Smooth muscle cell (in vitro differentiated cells): ENCODE measurements at regions not wholly inside any gene's neighbourhood (a gene's known extent, or its start where the extent isn't known, plus 50 kb on each side); places are given as distances from the start of the nearest gene placed in this dataset.
A peak's percentile ranks its signal among the peaks of the same experiment; 100 is the strongest.

ENCODE experiments used
- DNase-seq: peaks from one replicate; lab custom pipeline; 2025; ENCODE audit not compliant: unreplicated experiment; lab: John Stamatoyannopoulos, UW
- H2AFZ ChIP-seq: fragments of 200-600 bp; sonication (generic); 2 replicates; pipeline ENCODE4 v1.6.0; 2016; ENCODE audit warnings: antibody characterized with exemption, low read depth, mild to moderate bottlenecking
- H3F3A ChIP-seq: fragments of 200-600 bp; sonication (generic); 2 replicates; pipeline ENCODE4 v1.6.0; 2017; ENCODE audit warnings: antibody characterized with exemption, low read depth
- H3K27ac ChIP-seq: fragments of 200-600 bp; sonication (generic); 2 replicates; pipeline ENCODE4 v1.5.1; 2016; ENCODE audit warnings: low read depth, mild to moderate bottlenecking
- H3K27me3 ChIP-seq: fragments of 200-600 bp; sonication (generic); 2 replicates; pipeline ENCODE4 v1.6.1; 2016; ENCODE audit warnings: low read depth, mild to moderate bottlenecking
- H3K36me3 ChIP-seq: fragments of 200-600 bp; sonication (generic); 2 replicates; pipeline ENCODE4 v1.5.1; 2016; ENCODE audit warnings: low read depth
- H3K4me1 ChIP-seq: fragments of 200-600 bp; sonication (generic); 2 replicates; pipeline ENCODE4 v1.5.1; 2016; ENCODE audit warnings: low read depth
- H3K4me2 ChIP-seq: fragments of 200-600 bp; sonication (generic); 2 replicates; pipeline ENCODE4 v1.6.0; 2016; ENCODE audit warnings: mild to moderate bottlenecking
- H3K4me3 ChIP-seq: fragments of 200-600 bp; sonication (generic); 2 replicates; pipeline ENCODE4 v1.5.1; 2016; ENCODE audit warnings: mild to moderate bottlenecking
- H3K79me2 ChIP-seq: fragments of 200-600 bp; sonication (generic); 2 replicates; pipeline ENCODE4 v1.6.0; 2016; ENCODE audit warnings: low read depth, mild to moderate bottlenecking
- H3K9ac ChIP-seq: fragments of 200-600 bp; sonication (generic); 2 replicates; pipeline ENCODE4 v1.6.0; 2016; ENCODE audit warnings: low read depth
- H3K9me3 ChIP-seq: fragments of 200-600 bp; sonication (generic); replicated peaks from 2 replicates; pipeline ENCODE4 v1.5.1; 2016; ENCODE audit warnings: low read depth
- H4K20me1 ChIP-seq: fragments of 200-600 bp; sonication (generic); 2 replicates; pipeline ENCODE4 v1.6.0; 2016; ENCODE audit warnings: low read depth
- CTCF ChIP-seq: fragments of 200-600 bp; sonication (generic); IDR thresholded peaks from 2 replicates; pipeline ENCODE4 v1.5.1; 2017; ENCODE audit warnings: borderline replicate concordance, mild to moderate bottlenecking, antibody characterized with exemption; ENCODE audit not compliant: insufficient read depth, poor library complexity, severe bottlenecking
- WGBS: methylation state at CpG from one replicate; pipeline ENCODE4 v1.1.7; 2016; ENCODE audit warnings: low lambda C conversion rate; 5-methylcytosine and 5-hydroxymethylcytosine counted together

- H2AFZ ChIP-seq, result no peak overlapping the region
- no peak overlapping the region for H3K4me2 ChIP-seq
- 90% methylated on average over 1 of the region's 1 CpG for WGBS
- H3K27me3 ChIP-seq, result no peaks in the 10 kb centered on the region
- H3K36me3 ChIP-seq, result no peaks in the 10 kb centered on the region
- DNase-seq, result no peak
- H3K4me3 ChIP-seq, result no peak overlapping the region
- H3K27ac ChIP-seq, result no peak overlapping the region
- no peaks in the 10 kb centered on the region for H3K4me1 ChIP-seq
- no peak for TF ChIP-seq CTCF
- no peaks in the 10 kb centered on the region for H3F3A ChIP-seq
- no peaks in the 10 kb centered on the region for H4K20me1 ChIP-seq
- no peaks in the 10 kb centered on the region for H3K9me3 ChIP-seq
- no peaks in the 10 kb centered on the region for H3K79me2 ChIP-seq
- H3K9ac ChIP-seq, result no peak overlapping the region
Measured at GRCh38 chrX:121301822-121302221, 254.4 kb downstream of the GLUD2 start.

- H2AFZ ChIP-seq, result no peak overlapping the region
- H3K27me3 ChIP-seq, result no peaks in the 10 kb centered on the region
- DNase-seq, result no peak
- H3K9ac ChIP-seq, result no peak overlapping the region
- no peaks in the 10 kb centered on the region for H3K4me1 ChIP-seq
- H3K9me3 ChIP-seq, result no peaks in the 10 kb centered on the region
- TF ChIP-seq CTCF, result no peak
- no peaks in the 10 kb centered on the region for H3K36me3 ChIP-seq
- H3K4me3 ChIP-seq, result no peak overlapping the region
- H4K20me1 ChIP-seq, result no peaks in the 10 kb centered on the region
- H3F3A ChIP-seq, result no peaks in the 10 kb centered on the region
- no peak overlapping the region for H3K4me2 ChIP-seq
- WGBS, result 84% methylated on average over 3 of the region's 3 CpGs
- H3K79me2 ChIP-seq, result no peaks in the 10 kb centered on the region
- no peak overlapping the region for H3K27ac ChIP-seq
Measured at GRCh38 chrX:121307449-121307848, 260.0 kb downstream of the GLUD2 start.

DNA sequence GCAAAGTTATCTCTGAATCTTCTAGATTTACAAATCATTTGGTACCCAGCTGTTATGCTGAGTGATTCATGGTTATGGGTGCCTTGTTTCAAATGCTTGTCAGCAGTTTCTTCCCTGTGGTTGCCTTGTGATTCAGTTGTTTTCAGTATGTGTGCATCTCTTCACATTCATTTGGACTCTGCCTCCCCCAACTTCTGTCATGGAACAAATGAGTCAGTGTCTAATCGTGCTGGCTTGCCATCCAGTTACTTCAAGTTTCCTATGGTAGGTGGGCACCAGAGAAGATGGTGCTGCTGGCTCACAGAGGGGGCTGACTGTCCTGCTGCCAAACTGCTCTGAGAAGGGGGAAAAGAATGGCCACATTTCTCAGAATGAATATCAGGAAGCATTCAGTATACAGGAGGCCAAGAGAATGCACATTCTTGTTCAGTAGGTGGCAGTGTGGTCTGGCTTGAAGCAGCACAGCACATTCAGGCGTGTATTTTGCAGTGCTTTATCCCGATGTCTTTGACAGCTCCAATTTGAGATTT lies 260.9 kb downstream of the GLUD2 start:
- H2AFZ ChIP-seq, result no peak overlapping the region
- 32% methylated on average over 3 of the region's 3 CpGs for WGBS

More for the DNA sequence above, 260.9 kb downstream of the GLUD2 start:
- Histone ChIP-seq H3K79me2 (no peaks in the 10 kb centered on the region), H4K20me1 (no peaks in the 10 kb centered on the region), H3K4me1 (no peaks in the 10 kb centered on the region), H3K27me3 (no peaks in the 10 kb centered on the region), H3K4me2 (no peak overlapping the region), H3F3A (no peaks in the 10 kb centered on the region), H3K9me3 (no peaks in the 10 kb centered on the region), H3K4me3 (no peak overlapping the region), H3K27ac (peak overlapping the region; percentile 62), H3K36me3 (no peaks in the 10 kb centered on the region), H3K9ac (no peak overlapping the region)
- DNase-seq, result no peak
- TF ChIP-seq CTCF, result peak; percentile 29
